ENCODE measurements at regions not wholly inside any gene's neighbourhood (a gene's known extent, or its start where the extent isn't known, plus 50 kb on each side); places are given as distances from the start of the nearest gene placed in this dataset.

GRCh38 chr5:77563475-77563874 is 71.4 kb upstream of the WDR41 start:
- intact Hi-C loops (cut with micrococcal nuclease; ENCODE audit: unreplicated experiment) = loop anchor here (5.0 kb wide), 2 partner anchors 84 to 419 kb away; no protein-coding TSS in a partner anchor

GRCh38 chr5:77561965-77562364 is 69.8 kb upstream of the WDR41 start:
- intact Hi-C loops (cut with micrococcal nuclease; ENCODE audit: unreplicated experiment) = loop anchor here (5.0 kb wide), 2 partner anchors 85 to 420 kb away; no protein-coding TSS in a partner anchor
- ChIA-PET POLR2A (no interaction called here), CTCF (no interaction called here)
- no peak for TF ChIP-seq CTCF (IDR thresholded peaks at IDR 0.05; ENCODE audit: insufficient read depth in 1 of 2, low read depth in 1 of 2, low read length in 1 of 2, severe bottlenecking in 1 of 2, unreplicated experiment in 1 of 2)
- no peak overlapping the region for H3K27ac Mint-ChIP-seq (ENCODE audit: unreplicated experiment)
- H3K36me3 ChIP-seq (ENCODE audit: control insufficient read depth, insufficient read depth, low read length) = no peaks in the 10 kb centered on the region
- H3K4me3 ChIP-seq (ENCODE audit: low read depth, low read length) = no peak overlapping the region
- no peaks in the 10 kb centered on the region; the same call in 1 of the 2 replicates for H3K27me3 ChIP-seq (replicated peaks; ENCODE audit: control insufficient read depth, insufficient read depth, low read length)
- no peaks in the 10 kb centered on the region for H3K9me3 Mint-ChIP-seq (ENCODE audit: unreplicated experiment)
- no peaks in the 10 kb centered on the region for H3K27me3 Mint-ChIP-seq (ENCODE audit: insufficient read depth, unreplicated experiment)
- no peaks in the 10 kb centered on the region for H3K36me3 Mint-ChIP-seq (ENCODE audit: insufficient read depth, unreplicated experiment)
- H3K4me1 Mint-ChIP-seq (ENCODE audit: low read depth, unreplicated experiment) = no peaks in the 10 kb centered on the region
- H3K4me1 ChIP-seq = 0 out of 2 replicates have a peak, but pooled peaks cover 4% of the 10 kb centered on the region
- DNase-seq = no peak
- BruUV-seq (replicated peaks) = no TSS peak
- no peaks in the 10 kb centered on the region for H3K9me3 ChIP-seq
- no peak overlapping the region for H3K4me3 Mint-ChIP-seq (ENCODE audit: unreplicated experiment)

More at GRCh38 chr5:77563475-77563874, 71.4 kb upstream of the WDR41 start:
- no peak for DNase-seq
- Mint-ChIP-seq H3K4me3 (ENCODE audit: unreplicated experiment) (no peak overlapping the region), H3K36me3 (ENCODE audit: insufficient read depth, unreplicated experiment) (no peaks in the 10 kb centered on the region), H3K27me3 (ENCODE audit: insufficient read depth, unreplicated experiment) (peaks cover 3% of the 10 kb centered on the region), H3K27ac (ENCODE audit: unreplicated experiment) (no peak overlapping the region), H3K4me1 (ENCODE audit: low read depth, unreplicated experiment) (no peaks in the 10 kb centered on the region), H3K9me3 (ENCODE audit: unreplicated experiment) (no peaks in the 10 kb centered on the region)
- Histone ChIP-seq H3K4me3 (ENCODE audit: low read depth, low read length) (no peak overlapping the region), H3K4me1 (0 out of 2 replicates have a peak, but pooled peaks cover 4% of the 10 kb centered on the region), H3K36me3 (ENCODE audit: control insufficient read depth, insufficient read depth, low read length) (no peaks in the 10 kb centered on the region), H3K9me3 (no peaks in the 10 kb centered on the region), H3K27me3 (replicated peaks; ENCODE audit: control insufficient read depth, insufficient read depth, low read length) (no peaks in the 10 kb centered on the region; the same call in 1 of the 2 replicates)
- ChIA-PET CTCF (no interaction called here), POLR2A (no interaction called here)
- no peak for TF ChIP-seq CTCF (IDR thresholded peaks at IDR 0.05; ENCODE audit: insufficient read depth in 1 of 2, low read depth in 1 of 2, low read length in 1 of 2, severe bottlenecking in 1 of 2, unreplicated experiment in 1 of 2)
- no TSS peak for BruUV-seq (replicated peaks)

- Histone ChIP-seq H3K27me3 (replicated peaks; ENCODE audit: control insufficient read depth, insufficient read depth, low read length) (no peaks in the 10 kb centered on the region; the same call in 1 of the 2 replicates), H3K4me1 (0 out of 2 replicates have a peak, but pooled peaks cover 4% of the 10 kb centered on the region), H3K36me3 (ENCODE audit: control insufficient read depth, insufficient read depth, low read length) (no peaks in the 10 kb centered on the region), H3K4me3 (ENCODE audit: low read depth, low read length) (no peak overlapping the region), H3K9me3 (no peaks in the 10 kb centered on the region)
- Mint-ChIP-seq H3K27ac (ENCODE audit: unreplicated experiment) (no peak overlapping the region), H3K4me1 (ENCODE audit: low read depth, unreplicated experiment) (no peaks in the 10 kb centered on the region), H3K36me3 (ENCODE audit: insufficient read depth, unreplicated experiment) (no peaks in the 10 kb centered on the region), H3K9me3 (ENCODE audit: unreplicated experiment) (no peaks in the 10 kb centered on the region), H3K27me3 (ENCODE audit: insufficient read depth, unreplicated experiment) (peaks cover 6% of the 10 kb centered on the region), H3K4me3 (ENCODE audit: unreplicated experiment) (no peak overlapping the region)
- intact Hi-C loops (cut with micrococcal nuclease; ENCODE audit: unreplicated experiment) = loop anchor here (1.0 to 5.0 kb wide), 4 partner anchors 71 to 448 kb away; no protein-coding TSS in a partner anchor
- TF ChIP-seq CTCF (IDR thresholded peaks at IDR 0.05; ENCODE audit: insufficient read depth in 1 of 2, low read depth in 1 of 2, low read length in 1 of 2, severe bottlenecking in 1 of 2, unreplicated experiment in 1 of 2) = peak; percentile 56 to 73
- CTCF ChIA-PET = interaction anchor here (0.8 to 1.6 kb wide), 3 partner anchors 30 to 446 kb away, joined by 3 to 7 read pairs (median 3); no protein-coding TSS in a partner anchor
- peak in 1 of 2 experiments; percentile 35 for DNase-seq
- POLR2A ChIA-PET = no interaction called here
- BruUV-seq (replicated peaks) = no TSS peak
These were observed 68.7 kb upstream of the WDR41 start for GRCh38 chr5:77560677-77561263.
